ENCODE measurements at regions not wholly inside any gene's neighbourhood (a gene's known extent, or its start where the extent isn't known, plus 50 kb on each side); places are given as distances from the start of the nearest gene placed in this dataset.

DNA sequence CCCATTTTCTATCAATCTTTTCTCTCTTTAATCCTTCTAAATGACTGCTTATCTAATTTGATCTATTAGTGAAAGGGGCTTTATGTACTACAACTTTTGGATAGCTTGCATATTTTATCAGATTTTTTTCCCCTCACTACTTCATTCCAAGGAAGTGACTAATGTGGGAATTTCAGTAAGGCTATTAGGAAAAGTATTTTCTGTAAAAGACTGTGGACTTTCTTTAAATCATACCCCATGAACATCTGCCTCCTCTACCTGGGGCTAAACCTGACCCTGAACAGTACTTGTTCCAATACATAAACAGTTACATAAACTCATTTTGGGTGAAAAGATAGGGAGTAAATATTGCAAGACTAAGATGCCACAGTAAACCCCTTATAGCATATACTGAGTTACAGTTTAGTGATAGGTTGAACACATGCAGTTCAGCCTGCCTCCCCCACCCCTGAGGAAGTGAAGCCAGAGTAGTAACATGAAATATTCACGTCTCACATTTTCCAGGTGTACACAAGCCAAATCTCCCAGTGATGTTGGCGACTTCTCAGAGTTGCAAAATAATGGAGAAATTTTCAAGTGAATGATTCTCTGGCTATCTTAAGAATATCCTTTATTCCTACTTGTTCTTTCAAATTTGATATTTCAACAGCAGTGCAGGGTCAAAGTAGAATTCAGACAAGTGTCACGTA, 590.9 kb upstream of the ZEB2 start:
- no peak overlapping the region for H3K4me3 Mint-ChIP-seq
- H3K27me3 Mint-ChIP-seq = no peaks in the 10 kb centered on the region
- no peaks in the 10 kb centered on the region for H3K4me1 Mint-ChIP-seq
- no peak for ATAC-seq (ENCODE audit: low read depth)
- no peak for DNase-seq (ENCODE audit: low spot score in 2 of 2)
- H3K27ac Mint-ChIP-seq = no peak overlapping the region
- no peaks in the 10 kb centered on the region for H3K36me3 Mint-ChIP-seq
- H3K9me3 Mint-ChIP-seq = peaks cover 2% of the 10 kb centered on the region

DNA sequence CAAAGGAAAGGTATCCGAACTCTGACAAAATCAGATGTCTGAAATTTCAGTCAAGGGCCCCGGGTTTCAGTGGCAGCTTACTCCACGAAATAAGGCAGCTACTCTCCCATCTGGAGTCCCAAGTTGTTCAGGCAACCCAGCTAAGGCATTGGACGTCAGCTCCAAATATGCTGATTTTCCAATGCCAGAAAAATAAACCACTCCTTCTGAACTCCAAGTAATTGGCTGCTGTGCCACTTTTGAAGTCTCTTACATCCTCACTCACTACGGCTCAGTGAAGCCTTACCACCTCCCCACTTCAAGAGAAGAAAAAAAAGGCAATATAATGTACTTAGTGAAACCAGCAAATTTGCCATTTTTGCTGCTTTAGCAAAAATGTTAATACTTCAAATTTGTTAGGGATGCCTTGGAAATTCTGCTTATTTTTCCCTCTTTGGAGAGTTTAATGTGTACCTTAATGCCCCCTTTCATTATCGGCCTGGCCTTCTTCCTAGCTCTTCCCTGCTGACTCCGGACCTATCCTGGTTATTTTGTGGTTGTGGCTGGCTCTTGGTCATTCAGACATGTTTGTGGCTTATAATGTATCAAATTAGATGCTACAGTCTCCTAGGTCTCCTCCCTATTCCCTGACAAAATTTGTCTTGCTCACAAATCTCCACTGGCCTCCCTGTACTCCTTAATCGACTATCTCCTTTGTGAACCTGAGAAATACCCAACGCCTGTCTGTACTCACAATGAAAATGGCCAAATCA, 589.2 kb upstream of the ZEB2 start:
- Mint-ChIP-seq H3K4me1 (no peaks in the 10 kb centered on the region), H3K27me3 (no peaks in the 10 kb centered on the region)
- ATAC-seq (ENCODE audit: low read depth) = no peak

GRCh38 chr2:145108361-145108778, 588.5 kb upstream of the ZEB2 start:
- ATAC-seq (ENCODE audit: low read depth) (no peak), DNase-seq (ENCODE audit: low spot score in 2 of 2) (no peak)
- H3K27me3 Mint-ChIP-seq = no peaks in the 10 kb centered on the region
- no peaks in the 10 kb centered on the region for H3K4me1 Mint-ChIP-seq
- no peaks in the 10 kb centered on the region for H3K36me3 Mint-ChIP-seq
- no peak overlapping the region for H3K4me3 Mint-ChIP-seq
- peaks cover 2% of the 10 kb centered on the region for H3K9me3 Mint-ChIP-seq
- no peak overlapping the region for H3K27ac Mint-ChIP-seq

More for the DNA sequence above, 589.2 kb upstream of the ZEB2 start:
- H3K36me3 Mint-ChIP-seq = no peaks in the 10 kb centered on the region
- no peak for DNase-seq (ENCODE audit: low spot score in 2 of 2)
- H3K4me3 Mint-ChIP-seq = no peak overlapping the region
- no peak overlapping the region for H3K27ac Mint-ChIP-seq
- H3K9me3 Mint-ChIP-seq = peaks cover 2% of the 10 kb centered on the region

DNA sequence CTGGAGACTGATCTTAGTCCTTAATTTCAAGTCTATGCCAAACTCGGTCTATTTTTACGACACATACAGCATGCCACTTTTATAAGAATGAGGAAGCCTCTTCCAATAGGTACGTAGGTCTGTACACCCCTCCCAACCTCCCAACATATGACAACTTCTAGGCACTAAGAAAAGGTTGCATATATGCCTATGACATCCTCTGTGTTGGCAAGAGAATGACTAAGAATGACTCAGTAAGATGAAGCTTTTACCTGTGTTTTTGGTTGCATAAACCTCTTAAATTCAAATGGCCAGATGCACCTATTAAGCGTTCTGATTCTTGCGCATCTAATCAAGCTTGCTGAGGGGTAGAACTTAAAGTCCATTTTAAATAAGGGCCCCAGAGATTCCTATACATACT, 586.4 kb upstream of the ZEB2 start:
- Mint-ChIP-seq H3K9me3 (no peaks in the 10 kb centered on the region), H3K4me1 (no peaks in the 10 kb centered on the region), H3K36me3 (no peaks in the 10 kb centered on the region), H3K27me3 (no peaks in the 10 kb centered on the region), H3K4me3 (no peak overlapping the region), H3K27ac (no peak overlapping the region)
- ATAC-seq (ENCODE audit: low read depth) = no peak
- DNase-seq (ENCODE audit: low spot score in 2 of 2) = no peak

GRCh38 chr2:145102706-145103105, 582.8 kb upstream of the ZEB2 start:
- Mint-ChIP-seq H3K27ac (no peak overlapping the region), H3K9me3 (no peaks in the 10 kb centered on the region), H3K27me3 (peaks cover 2% of the 10 kb centered on the region), H3K4me3 (no peak overlapping the region), H3K36me3 (no peaks in the 10 kb centered on the region), H3K4me1 (no peaks in the 10 kb centered on the region)
- ATAC-seq (ENCODE audit: low read depth) = no peak
- no peak for DNase-seq (ENCODE audit: low spot score in 2 of 2)

GRCh38 chr2:145100301-145100700, 580.4 kb upstream of the ZEB2 start:
- Mint-ChIP-seq H3K27ac (no peak overlapping the region), H3K4me1 (no peaks in the 10 kb centered on the region), H3K27me3 (peaks cover 2% of the 10 kb centered on the region), H3K9me3 (no peaks in the 10 kb centered on the region), H3K4me3 (no peak overlapping the region), H3K36me3 (no peaks in the 10 kb centered on the region)
- DNase-seq (ENCODE audit: low spot score in 2 of 2) (no peak), ATAC-seq (ENCODE audit: low read depth) (no peak)

DNA sequence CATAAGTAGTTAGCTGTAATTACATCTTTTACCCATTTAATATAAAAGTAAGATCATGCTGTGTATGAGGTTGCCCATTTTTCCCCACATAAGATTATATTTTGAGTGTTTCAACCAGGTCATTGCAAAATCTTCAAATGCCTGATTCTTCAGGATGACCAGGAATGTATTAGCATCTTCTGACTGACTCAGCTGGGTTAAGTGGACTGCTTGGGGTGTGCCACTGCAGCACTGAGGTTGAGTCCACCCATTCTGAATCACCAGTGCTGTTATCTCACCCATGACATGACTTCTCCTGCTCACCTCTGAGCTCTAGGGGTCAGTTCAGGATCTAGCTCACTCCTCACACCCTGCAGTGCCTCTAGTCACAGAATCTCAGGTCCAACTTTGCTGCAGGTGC, 576.7 kb upstream of the ZEB2 start:
- Mint-ChIP-seq H3K36me3 (no peaks in the 10 kb centered on the region), H3K27me3 (peaks cover 2% of the 10 kb centered on the region), H3K27ac (no peak overlapping the region), H3K4me1 (no peaks in the 10 kb centered on the region), H3K4me3 (no peak overlapping the region), H3K9me3 (no peaks in the 10 kb centered on the region)
- no peak for DNase-seq (ENCODE audit: low spot score in 2 of 2)
- no peak for ATAC-seq (ENCODE audit: low read depth)

DNA sequence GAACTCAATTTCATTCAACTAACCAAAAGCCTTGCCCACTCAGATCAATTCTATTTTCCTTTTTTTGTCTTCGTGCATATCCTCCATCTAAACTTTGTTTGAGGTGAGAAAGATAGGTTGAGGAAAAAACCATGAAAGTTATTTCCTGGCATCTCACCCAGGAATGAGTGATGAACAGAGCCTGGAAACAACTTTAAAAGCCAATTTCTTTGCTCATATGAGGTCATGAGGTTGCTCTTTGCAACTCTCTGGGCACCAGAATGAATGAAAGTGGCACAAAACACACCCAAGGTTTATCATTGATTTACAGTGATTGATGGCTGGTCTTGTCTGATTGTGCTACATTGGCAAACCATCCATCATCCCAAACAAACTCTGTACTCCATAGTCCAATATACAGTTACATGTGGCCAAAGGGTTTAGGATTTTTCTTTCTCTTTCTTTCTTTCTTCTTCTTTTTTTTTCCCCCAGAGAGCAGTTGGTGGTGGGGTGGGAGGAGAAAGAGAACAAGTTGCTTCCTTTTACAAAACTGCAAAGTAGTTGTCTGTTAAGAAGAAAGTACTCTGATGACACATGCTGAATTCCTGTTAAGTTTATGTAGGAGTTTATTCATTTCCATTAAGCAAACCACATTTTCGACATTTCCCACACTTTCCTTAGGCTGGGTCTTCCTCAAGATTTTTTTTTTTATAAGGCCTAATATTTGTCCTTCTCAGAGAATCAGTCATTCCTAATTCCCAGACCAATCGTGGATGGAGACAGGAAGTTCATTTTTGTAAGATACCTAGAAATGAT, 575.9 kb upstream of the ZEB2 start:
- Mint-ChIP-seq H3K36me3 (no peaks in the 10 kb centered on the region), H3K4me1 (no peaks in the 10 kb centered on the region), H3K9me3 (no peaks in the 10 kb centered on the region), H3K27me3 (peaks cover 2% of the 10 kb centered on the region), H3K4me3 (no peak overlapping the region), H3K27ac (no peak overlapping the region)
- DNase-seq (ENCODE audit: low spot score in 2 of 2) = no peak
- ATAC-seq (ENCODE audit: low read depth) = no peak

DNA sequence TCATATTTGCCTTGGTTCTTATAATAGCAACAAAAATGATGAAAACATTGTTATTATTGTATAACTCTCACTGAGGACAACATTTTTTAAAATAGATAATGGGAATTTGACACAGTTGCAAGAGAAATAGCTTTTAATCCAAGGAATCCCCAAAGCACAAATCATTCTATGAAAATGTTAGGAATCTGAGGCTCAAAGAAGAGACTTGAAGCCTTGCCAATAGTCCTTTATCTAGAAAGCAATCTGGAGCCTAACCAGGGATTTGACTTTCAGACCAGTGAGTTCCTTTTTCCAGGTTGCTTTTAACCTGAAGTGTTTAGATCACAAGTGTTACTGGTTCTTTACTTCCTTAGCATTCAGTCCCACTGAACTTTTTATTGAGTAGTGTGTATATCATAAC, 574.5 kb upstream of the ZEB2 start:
- peaks cover 2% of the 10 kb centered on the region for H3K27me3 Mint-ChIP-seq
- H3K9me3 Mint-ChIP-seq = peaks cover 8% of the 10 kb centered on the region
- ATAC-seq (ENCODE audit: low read depth) = no peak
- no peak overlapping the region for H3K27ac Mint-ChIP-seq
- no peaks in the 10 kb centered on the region for H3K4me1 Mint-ChIP-seq
- H3K4me3 Mint-ChIP-seq = no peak overlapping the region
- H3K36me3 Mint-ChIP-seq = no peaks in the 10 kb centered on the region
- no peak for DNase-seq (ENCODE audit: low spot score in 2 of 2)

DNA sequence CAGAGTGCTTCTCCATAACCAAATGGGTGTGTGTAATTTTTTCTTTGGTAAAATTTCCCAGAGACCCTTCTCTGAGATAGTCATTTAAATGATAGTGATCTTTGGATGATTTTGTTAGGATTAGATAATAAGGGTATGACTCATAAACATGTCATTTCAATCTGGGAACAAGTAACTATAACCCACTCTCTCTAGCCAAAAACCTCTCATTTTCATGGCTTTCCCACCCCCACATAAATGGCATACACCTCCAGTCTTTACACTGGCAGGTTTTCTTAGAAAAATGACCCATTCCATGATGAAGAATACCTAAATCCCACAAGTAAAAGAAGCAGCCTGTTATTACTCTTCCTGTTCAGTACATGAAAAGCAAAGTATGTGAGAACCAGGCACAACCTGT, 572.0 kb upstream of the ZEB2 start:
- Mint-ChIP-seq H3K4me1 (no peaks in the 10 kb centered on the region), H3K27ac (no peak overlapping the region), H3K27me3 (no peaks in the 10 kb centered on the region), H3K9me3 (peaks cover 8% of the 10 kb centered on the region), H3K36me3 (no peaks in the 10 kb centered on the region), H3K4me3 (no peak overlapping the region)
- no peak for ATAC-seq (ENCODE audit: low read depth)
- no peak for DNase-seq (ENCODE audit: low spot score in 2 of 2)

DNA sequence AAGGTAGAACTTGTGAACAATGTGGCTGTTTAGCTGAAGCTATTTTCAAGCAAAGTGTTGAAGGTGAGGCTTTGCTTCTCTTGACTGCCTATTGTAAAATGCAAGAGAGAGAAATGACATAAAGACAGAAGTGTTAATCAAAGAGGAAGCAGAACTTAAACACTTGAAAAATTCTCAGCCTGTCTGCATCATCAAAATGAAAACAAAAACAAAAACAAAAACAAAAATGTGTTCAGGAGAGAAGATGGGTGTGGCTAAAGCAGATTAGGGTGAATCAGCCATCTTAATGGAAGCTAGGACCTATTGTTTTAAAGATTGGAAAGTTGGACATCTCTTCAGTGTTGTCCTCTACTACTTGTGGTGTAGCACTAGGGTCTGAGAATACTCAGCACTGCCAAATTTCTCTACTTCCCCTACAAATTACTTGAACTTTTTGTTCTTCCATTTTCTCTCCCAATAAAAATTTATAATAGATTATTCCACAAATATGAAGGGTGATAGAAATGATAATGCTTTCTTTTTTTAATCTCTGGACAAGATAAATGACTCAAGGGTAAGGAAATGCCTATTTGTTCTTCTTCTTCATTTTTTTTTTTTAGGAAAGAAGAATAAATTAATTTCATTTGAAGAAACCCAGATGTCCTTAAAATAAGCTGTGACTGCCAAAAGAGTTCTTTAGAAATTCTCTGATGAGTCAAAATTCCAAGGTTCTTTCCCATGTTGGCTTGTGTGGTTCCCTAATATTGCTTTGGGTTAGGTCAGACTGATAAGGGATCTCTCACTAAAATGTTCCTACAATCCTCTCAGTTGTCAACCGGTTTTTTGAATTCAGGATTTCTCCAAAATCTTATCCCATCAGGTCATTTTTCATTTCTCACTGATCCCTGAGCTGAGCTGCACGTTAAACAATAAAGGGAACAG, 571.2 kb upstream of the ZEB2 start:
- Mint-ChIP-seq H3K9me3 (peaks cover 8% of the 10 kb centered on the region), H3K4me3 (no peak overlapping the region), H3K36me3 (no peaks in the 10 kb centered on the region), H3K4me1 (no peaks in the 10 kb centered on the region), H3K27ac (no peak overlapping the region), H3K27me3 (no peaks in the 10 kb centered on the region)
- ATAC-seq (ENCODE audit: low read depth) = no peak
- DNase-seq (ENCODE audit: low spot score in 2 of 2) = no peak

- no peak overlapping the region for H3K27ac Mint-ChIP-seq
Observed at GRCh38 chr2:145088756-145089155, 568.8 kb upstream of the ZEB2 start.

DNA sequence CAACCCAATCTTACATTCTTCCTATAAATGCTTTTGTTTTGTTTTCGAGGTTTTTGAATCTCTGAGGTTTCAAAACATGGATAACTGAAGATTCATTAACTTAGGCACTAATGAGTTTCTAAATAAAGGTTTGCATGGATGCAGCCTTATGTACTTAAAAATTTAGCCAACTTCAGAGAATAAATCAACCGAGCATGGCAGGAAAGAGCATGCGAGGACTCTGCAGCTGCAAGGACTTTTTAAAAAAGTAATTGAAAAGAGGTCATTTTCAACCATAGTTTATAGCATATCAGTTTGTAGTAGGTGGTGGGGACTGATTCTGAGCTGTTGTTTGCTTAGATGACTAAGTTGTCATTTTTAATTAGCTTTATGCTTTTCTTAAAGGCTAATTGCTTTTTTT, 567.0 kb upstream of the ZEB2 start:
- Mint-ChIP-seq H3K36me3 (no peaks in the 10 kb centered on the region), H3K27me3 (no peaks in the 10 kb centered on the region), H3K27ac (no peak overlapping the region), H3K4me3 (no peak overlapping the region), H3K9me3 (peaks cover 8% of the 10 kb centered on the region), H3K4me1 (no peaks in the 10 kb centered on the region)
- DNase-seq (ENCODE audit: low spot score in 2 of 2) (no peak), ATAC-seq (ENCODE audit: low read depth) (no peak)

More at GRCh38 chr2:145088756-145089155, 568.8 kb upstream of the ZEB2 start:
- ATAC-seq (ENCODE audit: low read depth) (no peak), DNase-seq (ENCODE audit: low spot score in 2 of 2) (no peak)
- H3K4me1 Mint-ChIP-seq = no peaks in the 10 kb centered on the region
- H3K36me3 Mint-ChIP-seq = no peaks in the 10 kb centered on the region
- no peaks in the 10 kb centered on the region for H3K27me3 Mint-ChIP-seq
- no peak overlapping the region for H3K4me3 Mint-ChIP-seq
- H3K9me3 Mint-ChIP-seq = peaks cover 8% of the 10 kb centered on the region

Measured in memory B cell (primary cell).